ENCODE measurements at regions not wholly inside any gene's neighbourhood (a gene's known extent, or its start where the extent isn't known, plus 50 kb on each side); places are given as distances from the start of the nearest gene placed in this dataset.

DNA sequence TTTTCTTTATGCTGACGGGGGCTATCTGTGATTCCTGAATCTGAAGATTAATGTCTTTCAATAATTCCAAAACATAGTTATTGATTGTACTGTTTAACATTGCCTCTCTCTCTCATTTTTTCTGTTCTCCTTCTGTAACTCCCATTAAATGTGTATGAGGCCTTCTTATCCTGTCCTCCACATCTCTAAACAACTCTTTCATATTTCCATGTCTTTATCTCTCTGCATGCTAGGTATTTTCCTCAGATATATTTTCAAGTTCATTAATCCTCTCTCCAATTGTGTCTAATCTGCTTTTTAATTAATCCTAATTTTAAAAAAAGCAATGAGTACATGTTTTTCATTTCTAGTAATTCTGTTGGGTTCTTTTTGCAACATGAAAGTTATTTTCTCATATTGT, 173.2 kb downstream of the TLE3 start:
- no peak overlapping the region for H2AFZ ChIP-seq (ENCODE audit: control insufficient read depth, low read length)
- H3K9ac ChIP-seq (ENCODE audit: control insufficient read depth, extremely low read depth, insufficient read depth, low read length) = no peak overlapping the region
- peaks cover 12% of the 10 kb centered on the region for H3K27me3 ChIP-seq (ENCODE audit: control insufficient read depth, extremely low read depth, insufficient read depth, low read length)
- FAIRE-seq = no peak
- H3K27ac ChIP-seq (ENCODE audit: control insufficient read depth, insufficient read depth, low read length) = no peak overlapping the region
- H3K79me2 ChIP-seq (ENCODE audit: control insufficient read depth, insufficient read depth, low read length) = no peaks in the 10 kb centered on the region
- dilution Hi-C loops (cut with MboI; ENCODE audit: extremely low pct_ligation_motif_present, low sequenced_read_pairs) = no loop called here
- no peaks in the 10 kb centered on the region for H4K20me1 ChIP-seq (ENCODE audit: control insufficient read depth, extremely low read depth, insufficient read depth, low read length)
- no peak for TF ChIP-seq EZH2 (IDR thresholded peaks at IDR 0.05; ENCODE audit: low read length)
- TF ChIP-seq, protein P1, sequence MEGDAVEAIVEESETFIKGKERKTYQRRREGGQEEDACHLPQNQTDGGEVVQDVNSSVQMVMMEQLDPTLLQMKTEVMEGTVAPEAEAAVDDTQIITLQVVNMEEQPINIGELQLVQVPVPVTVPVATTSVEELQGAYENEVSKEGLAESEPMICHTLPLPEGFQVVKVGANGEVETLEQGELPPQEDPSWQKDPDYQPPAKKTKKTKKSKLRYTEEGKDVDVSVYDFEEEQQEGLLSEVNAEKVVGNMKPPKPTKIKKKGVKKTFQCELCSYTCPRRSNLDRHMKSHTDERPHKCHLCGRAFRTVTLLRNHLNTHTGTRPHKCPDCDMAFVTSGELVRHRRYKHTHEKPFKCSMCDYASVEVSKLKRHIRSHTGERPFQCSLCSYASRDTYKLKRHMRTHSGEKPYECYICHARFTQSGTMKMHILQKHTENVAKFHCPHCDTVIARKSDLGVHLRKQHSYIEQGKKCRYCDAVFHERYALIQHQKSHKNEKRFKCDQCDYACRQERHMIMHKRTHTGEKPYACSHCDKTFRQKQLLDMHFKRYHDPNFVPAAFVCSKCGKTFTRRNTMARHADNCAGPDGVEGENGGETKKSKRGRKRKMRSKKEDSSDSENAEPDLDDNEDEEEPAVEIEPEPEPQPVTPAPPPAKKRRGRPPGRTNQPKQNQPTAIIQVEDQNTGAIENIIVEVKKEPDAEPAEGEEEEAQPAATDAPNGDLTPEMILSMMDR (optimal IDR thresholded peaks at IDR 0.05 in 1 of 3, IDR thresholded peaks at IDR 0.05 in 1 of 3, conservative IDR thresholded peaks at IDR 0.05 in 1 of 3; ENCODE audit: extremely low read depth in 1 of 3, insufficient read depth in 2 of 3, low read length in 3 of 3) = no peak
- no peak overlapping the region for H3K4me3 ChIP-seq (ENCODE audit: control insufficient read depth in 2 of 3, extremely low read depth in 1 of 3, insufficient read depth in 2 of 3, low read depth in 1 of 3, low read length in 3 of 3)
- no peaks in the 10 kb centered on the region for H3K4me1 ChIP-seq (ENCODE audit: control insufficient read depth, extremely low read depth, insufficient read depth, low read length)
- no peaks in the 10 kb centered on the region for H3K9me1 ChIP-seq (ENCODE audit: control insufficient read depth, extremely low read depth, insufficient read depth, low read length)
- H3K36me3 ChIP-seq (ENCODE audit: control insufficient read depth in 2 of 2, extremely low read depth in 1 of 2, insufficient read depth in 2 of 2, low read length in 2 of 2) = no peaks in the 10 kb centered on the region
- no peak overlapping the region for H3K4me2 ChIP-seq (ENCODE audit: control insufficient read depth, extremely low read depth, insufficient read depth, low read depth, low read length)
- DNase-seq (ENCODE audit: low read depth, low spot score) = no peak
- no peaks in the 10 kb centered on the region for H3K9me3 ChIP-seq (ENCODE audit: control insufficient read depth, low read depth, low read length)

DNA sequence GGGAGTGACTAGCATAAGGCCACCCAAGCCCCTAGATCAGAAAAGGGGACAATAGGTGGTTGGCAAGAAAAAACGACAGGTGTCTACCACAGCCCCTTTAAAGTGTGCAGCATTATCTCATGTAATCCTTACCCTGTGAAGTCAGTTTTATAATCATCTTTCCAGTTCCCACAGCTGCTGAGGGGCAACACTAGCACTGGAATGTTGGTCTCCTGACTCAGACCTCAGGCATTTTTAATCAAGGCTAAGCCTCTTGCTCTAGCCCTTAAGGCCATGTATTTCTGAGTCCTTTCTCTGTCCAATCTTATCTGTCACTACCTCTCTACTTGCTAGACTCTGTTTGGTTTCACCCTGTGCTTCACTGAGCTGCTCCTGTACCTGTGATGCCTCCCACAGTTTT, 171.7 kb downstream of the TLE3 start:
- Histone ChIP-seq H2AFZ (ENCODE audit: control insufficient read depth, low read length) (no peak overlapping the region), H3K27ac (ENCODE audit: control insufficient read depth, insufficient read depth, low read length) (no peak overlapping the region), H3K4me2 (ENCODE audit: control insufficient read depth, extremely low read depth, insufficient read depth, low read depth, low read length) (no peak overlapping the region), H3K79me2 (ENCODE audit: control insufficient read depth, insufficient read depth, low read length) (no peaks in the 10 kb centered on the region), H3K27me3 (ENCODE audit: control insufficient read depth, extremely low read depth, insufficient read depth, low read length) (peaks cover 7% of the 10 kb centered on the region), H4K20me1 (ENCODE audit: control insufficient read depth, extremely low read depth, insufficient read depth, low read length) (no peaks in the 10 kb centered on the region), H3K9me1 (ENCODE audit: control insufficient read depth, extremely low read depth, insufficient read depth, low read length) (no peaks in the 10 kb centered on the region), H3K4me3 (ENCODE audit: control insufficient read depth in 2 of 3, extremely low read depth in 1 of 3, insufficient read depth in 2 of 3, low read depth in 1 of 3, low read length in 3 of 3) (no peak overlapping the region), H3K9me3 (ENCODE audit: control insufficient read depth, low read depth, low read length) (no peaks in the 10 kb centered on the region), H3K9ac (ENCODE audit: control insufficient read depth, extremely low read depth, insufficient read depth, low read length) (no peak overlapping the region), H3K4me1 (ENCODE audit: control insufficient read depth, extremely low read depth, insufficient read depth, low read length) (no peaks in the 10 kb centered on the region), H3K36me3 (ENCODE audit: control insufficient read depth in 2 of 2, extremely low read depth in 1 of 2, insufficient read depth in 2 of 2, low read length in 2 of 2) (no peaks in the 10 kb centered on the region)
- dilution Hi-C loops (cut with MboI; ENCODE audit: extremely low pct_ligation_motif_present, low sequenced_read_pairs) = no loop called here
- no peak for DNase-seq (ENCODE audit: low read depth, low spot score)
- no peak for TF ChIP-seq EZH2 (IDR thresholded peaks at IDR 0.05; ENCODE audit: low read length)
- TF ChIP-seq, protein P1 (optimal IDR thresholded peaks at IDR 0.05 in 1 of 3, IDR thresholded peaks at IDR 0.05 in 1 of 3, conservative IDR thresholded peaks at IDR 0.05 in 1 of 3; ENCODE audit: extremely low read depth in 1 of 3, insufficient read depth in 2 of 3, low read length in 3 of 3) = no peak
- FAIRE-seq = no peak

All from keratinocyte (primary cell).